GM12878 (cell line): ENCODE measurements at regions not wholly inside any gene's neighbourhood (a gene's known extent, or its start where the extent isn't known, plus 50 kb on each side); places are given as distances from the start of the nearest gene placed in this dataset.

Experiments
- ATAC-seq: fragments of 200-7000 bp; cut with Tn5 transposase; 3 replicates; pipeline ENCODE4 v1.9.1; 2020; ENCODE audit warnings: mild to moderate bottlenecking, moderate library complexity
- BruUV-seq: library from RNA; stranded (reverse); fragments of 400-500 nt; replicated peaks from 2 replicates; lab custom pipeline; 2021; lab: Mats Ljungman, UMichigan
- CTCF ChIA-PET: fragments of 300-600 bp; sonication (Branson Sonifier 250); formaldehyde crosslinking; extraction: SDS; loops from one replicate; lab custom pipeline; 2021; ENCODE audit warnings: inconsistent platforms; lab: Yijun Ruan, JAX
- POLR2A ChIA-PET: fragments of 350-600 bp; formaldehyde crosslinking; extraction: SDS; loops from one replicate; lab custom pipeline; 2021; ENCODE audit warnings: inconsistent platforms; lab: Charles Lee
- RAD21 ChIA-PET: fragments of 300-600 bp; sonication (Branson Sonifier 250); formaldehyde crosslinking; loops from one replicate; lab custom pipeline; 2023; ENCODE audit warnings: antibody characterized with exemption; ENCODE audit not compliant: unreplicated experiment; lab: Charles Lee
- SMC1A ChIA-PET: fragments of 300-600 bp; sonication (Branson Sonifier 250); formaldehyde crosslinking; loops from one replicate; lab custom pipeline; 2023; ENCODE audit not compliant: unreplicated experiment, uncharacterized antibody; lab: Charles Lee
- DNase-seq: peaks from one replicate; pipeline ENCODE4 v3.0.0-alpha.2; 2011; ENCODE audit warnings: low read depth, low spot score
- FAIRE-seq: peaks from 3 replicates; lab custom pipeline; 2011; peaks lifted over from hg19 to GRCh38; lab: Jason Lieb, UNC
- H2AFZ ChIP-seq: 2 replicates; pipeline ENCODE4 v1.6.0; 2011; ENCODE audit warnings: low read depth, low read length, control low read depth; ENCODE audit not compliant: control insufficient read depth
- H3K27ac ChIP-seq: 2 replicates; pipeline ENCODE4 v1.5.1; 2011; ENCODE audit warnings: control low read depth; ENCODE audit not compliant: control insufficient read depth, insufficient read depth
- H3K27me3 ChIP-seq, 2 experiments: replicated peaks in 1 of 2; 2 replicates each; pipeline versions ENCODE4 v1.6.0 to v1.6.1; 2011; ENCODE audit warnings: low read length in 1 of 2; ENCODE audit not compliant: control insufficient read depth in 2 of 2, insufficient read depth in 2 of 2
- H3K36me3 ChIP-seq, 2 experiments: 2 replicates each; pipeline ENCODE4 v1.5.1; 2011; ENCODE audit warnings: low read length in 1 of 2; ENCODE audit not compliant: control insufficient read depth in 2 of 2, insufficient read depth in 2 of 2
- H3K4me1 ChIP-seq: 2 replicates; pipeline ENCODE4 v1.6.1; 2011; ENCODE audit warnings: mild to moderate bottlenecking, low read length, moderate library complexity, mixed read lengths; ENCODE audit not compliant: control insufficient read depth, insufficient read depth
- H3K4me2 ChIP-seq: 2 replicates; pipeline ENCODE4 v1.6.0; 2011; ENCODE audit warnings: control low read depth; ENCODE audit not compliant: control insufficient read depth, insufficient read depth
- H3K4me3 ChIP-seq: fragments of 200-600 bp; sonication (generic); 2 replicates; pipeline ENCODE4 v1.5.1; 2016
- H3K79me2 ChIP-seq: 2 replicates; pipeline ENCODE4 v1.6.0; 2011; ENCODE audit warnings: low read length; ENCODE audit not compliant: control insufficient read depth, insufficient read depth
- H3K9ac ChIP-seq: 2 replicates; pipeline ENCODE4 v1.8.0; 2011; ENCODE audit warnings: low read length, control low read depth, mixed read lengths; ENCODE audit not compliant: control insufficient read depth, insufficient read depth
- H3K9me3 ChIP-seq: replicated peaks from 3 replicates; pipeline ENCODE4 v1.5.1; 2011; ENCODE audit warnings: mild to moderate bottlenecking, low read length; ENCODE audit not compliant: control insufficient read depth, insufficient read depth
- H4K20me1 ChIP-seq: 2 replicates; pipeline ENCODE4 v1.6.0; 2011; ENCODE audit not compliant: control insufficient read depth, insufficient read depth
- ATF3 ChIP-seq: IDR thresholded peaks from 2 replicates; pipeline ENCODE4 v1.6.1; 2011; ENCODE audit warnings: low read depth, mild to moderate bottlenecking, low read length, moderate library complexity, borderline replicate concordance; ENCODE audit errors: extremely low read depth
- BHLHE40 ChIP-seq, 2 experiments: fragments of 450-650 bp in 1 of 2; IDR thresholded peaks; 2 replicates each; pipeline ENCODE4 v1.6.1; 2011 to 2017; ENCODE audit warnings: low read depth in 2 of 2, borderline replicate concordance in 1 of 2, improper control_type of control experiment in 1 of 2, low read length in 1 of 2, mild to moderate bottlenecking in 1 of 2
- CEBPB ChIP-seq, 2 experiments: fragments of 150-350 bp in 1 of 2; IDR thresholded peaks; 2 replicates each; pipeline ENCODE4 v1.6.1; 2012 to 2014; ENCODE audit warnings: low read depth in 2 of 2, low read length in 2 of 2, borderline replicate concordance in 1 of 2, inconsistent platforms in 1 of 2
- CREM ChIP-seq: IDR thresholded peaks from 2 replicates; pipeline ENCODE4 v1.6.1; 2014; ENCODE audit warnings: antibody characterized with exemption, low read depth
- EP300 ChIP-seq, 2 experiments: fragments of 150-350 bp in 1 of 2; IDR thresholded peaks; 2 replicates each; pipeline ENCODE4 v1.6.1; 2011 to 2012; ENCODE audit warnings: low read depth in 2 of 2, low read length in 2 of 2, borderline replicate concordance in 1 of 2, improper control_type of control experiment in 1 of 2, inconsistent platforms in 1 of 2; ENCODE audit not compliant: control insufficient read depth in 1 of 2
- ETV6 ChIP-seq, 2 experiments: fragments of 450-650 bp in 1 of 2; IDR thresholded peaks in 1 of 2; conservative IDR thresholded peaks in 1 of 2; 2 replicates each; pipeline ENCODE4 v1.6.1; 2014; ENCODE audit warnings: antibody characterized with exemption in 1 of 2, borderline replicate concordance in 1 of 2, low read depth in 1 of 2, mild to moderate bottlenecking in 1 of 2, moderate library complexity in 1 of 2
- IKZF2 ChIP-seq, 2 experiments: fragments of 450-650 bp; IDR thresholded peaks; 2 replicates each; pipeline ENCODE4 v1.6.1; 2017; ENCODE audit warnings: mild to moderate bottlenecking in 2 of 2, moderate library complexity in 2 of 2
- IRF4 ChIP-seq: IDR thresholded peaks from 2 replicates; pipeline ENCODE4 v1.6.1; 2011; ENCODE audit warnings: low read depth, low read length
- JUNB ChIP-seq: IDR thresholded peaks from 2 replicates; pipeline ENCODE4 v1.6.1; 2016; ENCODE audit warnings: antibody characterized with exemption, mild to moderate bottlenecking
- POLR2AphosphoS5 ChIP-seq: IDR thresholded peaks from 2 replicates; pipeline ENCODE4 v1.6.1; 2011; ENCODE audit warnings: mild to moderate bottlenecking, low read length, inconsistent platforms
- ZBTB11 ChIP-seq: fragments of 450-650 bp; formaldehyde crosslinking; IDR thresholded peaks from 2 replicates; pipeline ENCODE4 v1.5.0; 2022; ENCODE audit warnings: mild to moderate bottlenecking, missing genetic modification characterization
- ZNF217 ChIP-seq: fragments of 450-650 bp; IDR thresholded peaks from 2 replicates; pipeline ENCODE4 v1.6.1; 2017; ENCODE audit warnings: antibody characterized with exemption, mild to moderate bottlenecking
- ZZZ3 ChIP-seq: IDR thresholded peaks from 2 replicates; pipeline ENCODE4 v1.6.1; 2011; ENCODE audit warnings: low read depth; ENCODE audit not compliant: control insufficient read depth, insufficient read length
- WGBS: methylation state at CpG from one replicate; pipeline ENCODE4 v1.1.6; 2016; ENCODE audit warnings: low lambda C conversion rate; ENCODE audit not compliant: insufficient replicate concordance, insufficient coverage; ENCODE audit errors: missing lambda C conversion rate; 5-methylcytosine and 5-hydroxymethylcytosine counted together
- in situ Hi-C: fragments of 300-500 bp; cut with MboI; formaldehyde crosslinking; loops from 9 replicates; pipeline ENCODE4 v1.14.3; 2018; ENCODE audit warnings: mixed read lengths
- intact Hi-C: fragments of 100-400 bp; cut with micrococcal nuclease; formaldehyde crosslinking; loops from one replicate; pipeline ENCODE4 v1.14.2; 2022; ENCODE audit not compliant: unreplicated experiment

GRCh38 chr10:130480491-130480890 lies 344.3 kb downstream of the GLRX3 start:
- ChIA-PET SMC1A (no interaction called here), CTCF (no interaction called here), POLR2A (no interaction called here)
- 68% methylated on average over 16 of the region's 16 CpGs for WGBS
- Histone ChIP-seq H3K4me3 (no peak overlapping the region), H3K27me3 (no peaks in the 10 kb centered on the region), H3K9ac (no peak overlapping the region), H3K4me2 (no peak overlapping the region), H4K20me1 (no peaks in the 10 kb centered on the region), H3K4me1 (no peaks in the 10 kb centered on the region)
- no peak for FAIRE-seq
- no peak for ATAC-seq
- in situ Hi-C loops (no loop called here), intact Hi-C loops (no loop called here)
- TF ChIP-seq EP300 (IDR thresholded peaks at IDR 0.05; ENCODE audit: borderline replicate concordance in 1 of 2, control insufficient read depth in 1 of 2, low read depth in 2 of 2, low read length in 2 of 2) (no peak), ZNF217 (no peak), ETV6 (conservative IDR thresholded peaks at IDR 0.05 in 1 of 2, IDR thresholded peaks at IDR 0.05 in 1 of 2; ENCODE audit: borderline replicate concordance in 1 of 2, low read depth in 1 of 2) (no peak), IKZF2 (IDR thresholded peaks at IDR 0.05) (no peak), CEBPB (IDR thresholded peaks at IDR 0.05; ENCODE audit: borderline replicate concordance in 1 of 2, low read depth in 2 of 2, low read length in 2 of 2) (no peak), ZBTB11 (CRISPR knock-in tag) (no peak), JUNB (no peak), CREM (no peak), IRF4 (no peak), POLR2AphosphoS5 (no peak), ATF3 (no peak), ZZZ3 (no peak), BHLHE40 (IDR thresholded peaks at IDR 0.05; ENCODE audit: borderline replicate concordance in 1 of 2, low read depth in 2 of 2, low read length in 1 of 2) (no peak)
- TF ChIP-seq, all 136 proteins: peak for 0
- no peak for DNase-seq
- Histone ChIP-seq H3K36me3 (no peaks in the 10 kb centered on the region), H2AFZ (no peak overlapping the region), H3K27ac (no peak overlapping the region), H3K9me3 (no peaks in the 10 kb centered on the region; the same call in 2 of the 3 replicates), H3K79me2 (no peaks in the 10 kb centered on the region)
- BruUV-seq, result no TSS peak
- RAD21 ChIA-PET, result no interaction called here
